Suprapubic skin (tissue), 4 donors: ENCODE measurements at regions not wholly inside any gene's neighbourhood (a gene's known extent, or its start where the extent isn't known, plus 50 kb on each side); places are given as distances from the start of the nearest gene placed in this dataset.

Experiments
- DNase-seq, 2 donors: peaks; one replicate each; pipeline ENCODE4 v3.0.0-alpha.2; 2019; ENCODE audit warnings: low spot score in 2 of 2
- H3K27ac ChIP-seq: fragments of 200-600 bp; sonication (generic); one replicate; pipeline ENCODE4 v1.5.1; 2019
- H3K27me3 ChIP-seq: fragments of 200-600 bp; sonication (generic); one replicate; pipeline ENCODE4 v1.5.1; 2019
- H3K36me3 ChIP-seq: fragments of 200-600 bp; sonication (generic); one replicate; pipeline ENCODE4 v1.5.1; 2019
- H3K4me1 ChIP-seq: fragments of 200-600 bp; sonication (generic); one replicate; pipeline ENCODE4 v1.5.1; 2019
- H3K4me3 ChIP-seq: fragments of 200-600 bp; sonication (generic); one replicate; pipeline ENCODE4 v1.5.1; 2019; ENCODE audit warnings: mild to moderate bottlenecking
- H3K9me3 ChIP-seq: fragments of 200-600 bp; sonication (generic); one replicate; pipeline ENCODE4 v1.5.1; 2019
- CTCF ChIP-seq, 2 donors: fragments of 200-600 bp in 1 of 2; fragments of 450-650 bp in 1 of 2; sonication (generic) in 1 of 2; IDR thresholded peaks; one replicate each; pipeline ENCODE4 v1.5.1; 2016 to 2019; ENCODE audit warnings: antibody characterized with exemption in 2 of 2, mild to moderate bottlenecking in 1 of 2, moderate library complexity in 1 of 2
- EP300 ChIP-seq: sonication (generic); formaldehyde crosslinking; IDR thresholded peaks from one replicate; pipeline ENCODE4 v1.6.1; 2017; ENCODE audit warnings: antibody characterized with exemption
- POLR2A ChIP-seq, 2 donors: fragments of 450-650 bp; IDR thresholded peaks; one replicate each; pipeline ENCODE4 v1.6.1; 2017; ENCODE audit warnings: antibody characterized with exemption in 2 of 2, mild to moderate bottlenecking in 2 of 2, moderate library complexity in 2 of 2
- POLR2AphosphoS5 ChIP-seq, 3 donors: sonication (generic); formaldehyde crosslinking; IDR thresholded peaks; one replicate each; pipeline ENCODE4 v1.6.1; 2017; ENCODE audit warnings: antibody characterized with exemption in 3 of 3
- WGBS: methylation state at CpG from one replicate; pipeline ENCODE4 v1.1.5; 2018; 5-methylcytosine and 5-hydroxymethylcytosine counted together

GRCh38 chr11:11148104-11148509 is 204.9 kb downstream of the CSNK2A3 start:
- Histone ChIP-seq H3K27ac (peak overlapping the region; percentile 59), H3K9me3 (no peaks in the 10 kb centered on the region), H3K4me1 (peaks cover 16% of the 10 kb centered on the region), H3K36me3 (no peaks in the 10 kb centered on the region), H3K4me3 (no peak overlapping the region), H3K27me3 (no peaks in the 10 kb centered on the region)
- WGBS: 19% methylated on average over 5 of the region's 5 CpGs
- peak in 1 of 2 donors; percentile 76 for DNase-seq
- TF ChIP-seq EP300 (no peak), CTCF (IDR thresholded peaks at IDR 0.05) (peak; percentile 3 to 59), POLR2A (IDR thresholded peaks at IDR 0.05) (no peak), POLR2AphosphoS5 (IDR thresholded peaks at IDR 0.05) (peak in 2 of 3 donors; percentile 15 to 81)

GRCh38 chr11:11146830-11147229 is 206.2 kb downstream of the CSNK2A3 start:
- Histone ChIP-seq H3K36me3 (no peaks in the 10 kb centered on the region), H3K27ac (peak overlapping the region; percentile 59), H3K27me3 (no peaks in the 10 kb centered on the region), H3K4me3 (no peak overlapping the region), H3K9me3 (no peaks in the 10 kb centered on the region), H3K4me1 (peaks cover 20% of the 10 kb centered on the region)
- no peak for DNase-seq
- no peak for TF ChIP-seq EP300
- no peak for TF ChIP-seq CTCF (IDR thresholded peaks at IDR 0.05)
- TF ChIP-seq POLR2A (IDR thresholded peaks at IDR 0.05): no peak
- TF ChIP-seq POLR2AphosphoS5 (IDR thresholded peaks at IDR 0.05): peak in 1 of 3 donors; percentile 38
- 73% methylated on average over 2 of the region's 5 CpGs for WGBS

DNA sequence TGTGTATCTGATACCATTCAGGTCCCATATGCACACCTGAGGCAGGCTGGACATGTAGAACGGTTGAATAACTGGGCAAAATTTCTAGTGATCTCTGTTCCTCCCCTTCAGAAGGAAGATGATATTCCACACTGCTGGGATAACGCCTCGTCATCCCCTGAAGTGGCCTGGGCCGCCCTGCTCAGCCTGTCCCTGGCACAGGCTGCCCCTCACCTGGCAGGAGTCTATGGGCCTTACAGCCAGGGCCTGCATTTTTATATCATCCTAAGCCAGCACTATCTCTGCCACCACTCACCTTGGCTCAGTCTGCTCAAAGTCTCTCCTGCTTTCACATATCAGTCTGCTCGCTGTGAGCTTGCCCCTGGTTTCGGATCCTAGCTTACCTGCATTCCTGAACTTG is 209.2 kb downstream of the CSNK2A3 start:
- Histone ChIP-seq H3K4me3 (no peak overlapping the region), H3K4me1 (peaks cover 20% of the 10 kb centered on the region), H3K36me3 (no peaks in the 10 kb centered on the region), H3K27ac (no peak overlapping the region), H3K27me3 (no peaks in the 10 kb centered on the region), H3K9me3 (no peaks in the 10 kb centered on the region)
- TF ChIP-seq EP300 (no peak), POLR2A (IDR thresholded peaks at IDR 0.05) (no peak), POLR2AphosphoS5 (IDR thresholded peaks at IDR 0.05) (no peak), CTCF (IDR thresholded peaks at IDR 0.05) (no peak)
- 94% methylated on average over 5 of the region's 6 CpGs for WGBS
- DNase-seq: no peak

- Histone ChIP-seq H3K9me3 (no peaks in the 10 kb centered on the region), H3K36me3 (no peaks in the 10 kb centered on the region), H3K4me3 (no peak overlapping the region), H3K27me3 (no peaks in the 10 kb centered on the region), H3K4me1 (peaks cover 10% of the 10 kb centered on the region), H3K27ac (peak overlapping the region; percentile 10)
- WGBS: 53% methylated on average over 4 of the region's 4 CpGs
- TF ChIP-seq CTCF (IDR thresholded peaks at IDR 0.05) (no peak), POLR2A (IDR thresholded peaks at IDR 0.05) (no peak), POLR2AphosphoS5 (IDR thresholded peaks at IDR 0.05) (no peak), EP300 (no peak)
- no peak for DNase-seq
Observed at GRCh38 chr11:11142430-11142829, 210.6 kb downstream of the CSNK2A3 start.

GRCh38 chr11:11141065-11141464 is 212.0 kb downstream of the CSNK2A3 start:
- DNase-seq: no peak
- H3K36me3 ChIP-seq: no peaks in the 10 kb centered on the region
- H3K4me3 ChIP-seq: no peak overlapping the region
- peaks cover 9% of the 10 kb centered on the region for H3K4me1 ChIP-seq
- TF ChIP-seq POLR2A (IDR thresholded peaks at IDR 0.05): no peak
- no peak for TF ChIP-seq EP300
- no peak for TF ChIP-seq POLR2AphosphoS5 (IDR thresholded peaks at IDR 0.05)
- TF ChIP-seq CTCF (IDR thresholded peaks at IDR 0.05): no peak
- H3K27ac ChIP-seq: no peak overlapping the region
- no peaks in the 10 kb centered on the region for H3K27me3 ChIP-seq
- 64% methylated on average over 1 of the region's 1 CpG for whole genome bisulfite sequencing
- H3K9me3 ChIP-seq: no peaks in the 10 kb centered on the region
